Upper lobe of left lung (tissue), 6 donors: ENCODE measurements at regions not wholly inside any gene's neighbourhood (a gene's known extent, or its start where the extent isn't known, plus 50 kb on each side); places are given as distances from the start of the nearest gene placed in this dataset.

Experiments
- ATAC-seq, 2 donors: fragments of 200-7000 bp; cut with Tn5 transposase; one replicate each; pipeline ENCODE4 v1.9.1; 2022; ENCODE audit warnings: mild to moderate bottlenecking in 2 of 2, moderate library complexity in 2 of 2; ENCODE audit not compliant: low FRiP score in 2 of 2
- DNase-seq, 2 donors: peaks; one replicate each; pipeline ENCODE4 v3.0.0-alpha.2; 2019 to 2020
- H3K27ac ChIP-seq, 4 donors: fragments of 200-600 bp; sonication (generic); one replicate each; pipeline ENCODE4 v1.5.1; 2016 to 2019
- H3K27me3 ChIP-seq, 4 donors: fragments of 200-600 bp; sonication (generic); one replicate each; pipeline ENCODE4 v1.5.1; 2017 to 2019
- H3K36me3 ChIP-seq, 4 donors: fragments of 200-600 bp; sonication (generic); one replicate each; pipeline ENCODE4 v1.5.1; 2016 to 2019
- H3K4me1 ChIP-seq, 4 donors: fragments of 200-600 bp; sonication (generic); one replicate each; pipeline ENCODE4 v1.5.1; 2018 to 2019
- H3K4me3 ChIP-seq, 4 donors: fragments of 200-600 bp; sonication (generic); one replicate each; pipeline ENCODE4 v1.5.1; 2017 to 2019; ENCODE audit warnings: mild to moderate bottlenecking in 2 of 4, moderate library complexity in 1 of 4
- H3K9me3 ChIP-seq, 4 donors: fragments of 200-600 bp; sonication (generic); one replicate each; pipeline ENCODE4 v1.5.1; 2018 to 2019
- CTCF ChIP-seq, 6 experiments: fragments of 450-650 bp in 4 of 6; fragments of 200-600 bp in 2 of 6; sonication (generic) in 2 of 6; IDR thresholded peaks; one replicate each; pipeline ENCODE4 v1.5.1; 2016 to 2019; ENCODE audit warnings: antibody characterized with exemption in 6 of 6
- EP300 ChIP-seq, 4 donors: sonication (generic); formaldehyde crosslinking; IDR thresholded peaks; one replicate each; pipeline ENCODE4 v1.5.1; 2017; ENCODE audit warnings: antibody characterized with exemption in 4 of 4, control low read depth in 2 of 4
- POLR2A ChIP-seq, 4 donors: fragments of 450-650 bp; IDR thresholded peaks; one replicate each; pipeline ENCODE4 v1.5.1; 2016 to 2017; ENCODE audit warnings: antibody characterized with exemption in 4 of 4, mild to moderate bottlenecking in 2 of 4
- POLR2AphosphoS5 ChIP-seq, 2 donors: sonication (generic); formaldehyde crosslinking; IDR thresholded peaks; one replicate each; pipeline ENCODE4 v1.5.1; 2017; ENCODE audit warnings: antibody characterized with exemption in 2 of 2
- WGBS, 2 donors: methylation state at CpG; one replicate each; pipeline ENCODE4 v1.1.5; 2017 to 2018; 5-methylcytosine and 5-hydroxymethylcytosine counted together
- donor health status: DM: no; HTN: no; CAD: no; lungs with moderate emphysema.
- donor health status: DM: no; HTN: yes; CAD: no; lungs with severe emphysema.

- no peak overlapping the region for H3K27ac ChIP-seq
Observed at GRCh38 chr12:124484526-124484953, 82.9 kb downstream of the NCOR2 start.

GRCh38 chr12:124484067-124484466 is 83.3 kb downstream of the NCOR2 start:
- ATAC-seq (no peak), DNase-seq (no peak)
- Histone ChIP-seq H3K27ac (no peak overlapping the region), H3K27me3 (no peaks in the 10 kb centered on the region), H3K36me3 (peaks cover 9 to 62% (median 44%) of the 10 kb centered on the region in 4 donors), H3K9me3 (no peaks in the 10 kb centered on the region), H3K4me1 (peaks cover 10 to 31% (median 15%) of the 10 kb centered on the region in 4 donors), H3K4me3 (no peak overlapping the region)
- 76 to 92% methylated on average over 9 to 12 of the region's 12 CpGs for WGBS, 2 donors
- no peak for TF ChIP-seq CTCF (IDR thresholded peaks at IDR 0.05)
- no peak for TF ChIP-seq POLR2AphosphoS5 (IDR thresholded peaks at IDR 0.05)
- no peak for TF ChIP-seq EP300 (IDR thresholded peaks at IDR 0.05)
- no peak for TF ChIP-seq POLR2A (IDR thresholded peaks at IDR 0.05)

More at GRCh38 chr12:124484526-124484953, 82.9 kb downstream of the NCOR2 start:
- no peaks in the 10 kb centered on the region for H3K9me3 ChIP-seq
- peaks cover 9 to 62% (median 44%) of the 10 kb centered on the region in 4 donors for H3K36me3 ChIP-seq
- no peaks in the 10 kb centered on the region for H3K27me3 ChIP-seq
- WGBS, 2 donors, result 92 to 100% methylated on average over 4 of the region's 10 CpGs
- peaks cover 10 to 31% (median 15%) of the 10 kb centered on the region in 4 donors for H3K4me1 ChIP-seq
- DNase-seq (no peak), ATAC-seq (no peak)
- H3K4me3 ChIP-seq, result no peak overlapping the region
- TF ChIP-seq CTCF (IDR thresholded peaks at IDR 0.05) (no peak), POLR2AphosphoS5 (IDR thresholded peaks at IDR 0.05) (no peak), EP300 (IDR thresholded peaks at IDR 0.05) (no peak), POLR2A (IDR thresholded peaks at IDR 0.05) (no peak)

- Histone ChIP-seq H3K27me3 (no peaks in the 10 kb centered on the region), H3K36me3 (peaks cover 9 to 69% (median 45%) of the 10 kb centered on the region in 4 donors), H3K4me1 (peaks cover 10 to 31% (median 15%) of the 10 kb centered on the region in 4 donors), H3K27ac (peak overlapping the region in 2 of 4 donors; percentile 35 to 42), H3K9me3 (no peaks in the 10 kb centered on the region), H3K4me3 (no peak overlapping the region)
- 78 to 87% methylated on average over 7 to 27 of the region's 27 CpGs for WGBS, 2 donors
- DNase-seq (peak in 1 of 2 donors; percentile 81), ATAC-seq (no peak)
- TF ChIP-seq EP300 (IDR thresholded peaks at IDR 0.05) (no peak), CTCF (IDR thresholded peaks at IDR 0.05) (no peak), POLR2A (IDR thresholded peaks at IDR 0.05) (no peak)
Observed at GRCh38 chr12:124482901-124483799, 84.3 kb downstream of the NCOR2 start.

GRCh38 chr12:124482567-124482893 is 84.9 kb downstream of the NCOR2 start:
- Histone ChIP-seq H3K4me3 (no peak overlapping the region), H3K4me1 (peaks cover 10 to 27% (median 15%) of the 10 kb centered on the region in 4 donors), H3K27me3 (no peaks in the 10 kb centered on the region), H3K27ac (peak overlapping the region in 2 of 4 donors; percentile 35 to 42), H3K9me3 (no peaks in the 10 kb centered on the region), H3K36me3 (peaks cover 9 to 75% (median 49%) of the 10 kb centered on the region in 4 donors)
- WGBS, 2 donors, result 90 to 93% methylated on average over 3 to 4 of the region's 6 CpGs
- TF ChIP-seq CTCF (IDR thresholded peaks at IDR 0.05) (no peak), POLR2AphosphoS5 (IDR thresholded peaks at IDR 0.05) (no peak)
- ATAC-seq, result no peak
- DNase-seq, result no peak
